Stimulated activated effector memory CD8-positive, alpha-beta T cell treated with anti-CD3 and anti-CD28 coated beads, Interleukin-12 subunit alpha, Interleukin-12 subunit beta, amount 100 ng/mL, for 72 hours (primary cell): ENCODE measurements at regions not wholly inside any gene's neighbourhood (a gene's known extent, or its start where the extent isn't known, plus 50 kb on each side); places are given as distances from the start of the nearest gene placed in this dataset.

Source experiments
- ATAC-seq: fragments of 150-1000 bp; cut with Tn5 transposase; 2 replicates; pipeline ENCODE4 v1.10.0; 2021
- DNase-seq, 2 donors: peaks; one replicate each; pipeline ENCODE4 v3.0.0; 2021 to 2022; ENCODE audit warnings: low spot score in 2 of 2
- H3K27ac Mint-ChIP-seq: one replicate; pipeline ENCODE4 v1.8.0; 2022; ENCODE audit warnings: mild to moderate bottlenecking, mixed read lengths
- H3K36me3 Mint-ChIP-seq: one replicate; pipeline ENCODE4 v1.8.0; 2022; ENCODE audit warnings: mild to moderate bottlenecking, mixed read lengths
- H3K4me1 Mint-ChIP-seq: one replicate; pipeline ENCODE4 v1.8.0; 2022; ENCODE audit warnings: mixed read lengths
- H3K4me3 Mint-ChIP-seq: one replicate; pipeline ENCODE4 v1.8.0; 2022; ENCODE audit warnings: mild to moderate bottlenecking, mixed read lengths
- H3K9me3 Mint-ChIP-seq: one replicate; pipeline ENCODE4 v1.8.0; 2022; ENCODE audit warnings: mixed read lengths

- peaks cover 10% of the 10 kb centered on the region for H3K9me3 Mint-ChIP-seq
- no peak overlapping the region for H3K27ac Mint-ChIP-seq
- ATAC-seq (no peak), DNase-seq (no peak)
- H3K36me3 Mint-ChIP-seq: no peaks in the 10 kb centered on the region
- no peaks in the 10 kb centered on the region for H3K4me1 Mint-ChIP-seq
- H3K4me3 Mint-ChIP-seq: no peak overlapping the region
Measured at GRCh38 chr6:167583412-167583811, 243.3 kb upstream of the AFDN start.

- DNase-seq (no peak), ATAC-seq (no peak)
- no peak overlapping the region for H3K4me3 Mint-ChIP-seq
- no peaks in the 10 kb centered on the region for H3K36me3 Mint-ChIP-seq
- no peak overlapping the region for H3K27ac Mint-ChIP-seq
- no peaks in the 10 kb centered on the region for H3K4me1 Mint-ChIP-seq
- H3K9me3 Mint-ChIP-seq: peaks cover 13% of the 10 kb centered on the region
Measured at GRCh38 chr6:167588181-167588919, 238.4 kb upstream of the AFDN start.

- no peaks in the 10 kb centered on the region for H3K4me1 Mint-ChIP-seq
- no peak overlapping the region for H3K4me3 Mint-ChIP-seq
- no peaks in the 10 kb centered on the region for H3K36me3 Mint-ChIP-seq
- peaks cover 9% of the 10 kb centered on the region for H3K9me3 Mint-ChIP-seq
- H3K27ac Mint-ChIP-seq: no peak overlapping the region
- ATAC-seq (no peak), DNase-seq (no peak)
Measured at GRCh38 chr6:167588920-167589614, 237.6 kb upstream of the AFDN start.

GRCh38 chr6:167589615-167589940 is 237.1 kb upstream of the AFDN start:
- ATAC-seq (no peak), DNase-seq (no peak)
- Mint-ChIP-seq H3K4me3 (no peak overlapping the region), H3K9me3 (peaks cover 9% of the 10 kb centered on the region), H3K4me1 (no peaks in the 10 kb centered on the region), H3K36me3 (no peaks in the 10 kb centered on the region), H3K27ac (no peak overlapping the region)

GRCh38 chr6:167590193-167590592 is 236.5 kb upstream of the AFDN start:
- peaks cover 9% of the 10 kb centered on the region for H3K9me3 Mint-ChIP-seq
- no peaks in the 10 kb centered on the region for H3K36me3 Mint-ChIP-seq
- ATAC-seq: no peak
- no peak overlapping the region for H3K27ac Mint-ChIP-seq
- H3K4me3 Mint-ChIP-seq: no peak overlapping the region
- DNase-seq: no peak
- no peaks in the 10 kb centered on the region for H3K4me1 Mint-ChIP-seq
